HUDEP-2 (cell line): ENCODE measurements at regions not wholly inside any gene's neighbourhood (a gene's known extent, or its start where the extent isn't known, plus 50 kb on each side); places are given as distances from the start of the nearest gene placed in this dataset.

Experiments
- DNase-seq, 76 experiments: peaks; one replicate each; lab custom pipeline; 2025; ENCODE audit not compliant: unreplicated experiment in 76 of 76; lab: John Stamatoyannopoulos, UW

GRCh38 chr1:96367791-96368190 lies 353.8 kb upstream of the PTBP2 start:
- no peak for DNase-seq

- DNase-seq, result no peak
These were observed 350.8 kb upstream of the PTBP2 start for GRCh38 chr1:96370757-96371156.

GRCh38 chr1:96372881-96373280 lies 348.7 kb upstream of the PTBP2 start:
- no peak for DNase-seq

GRCh38 chr1:96374076-96374762 lies 347.4 kb upstream of the PTBP2 start:
- DNase-seq, result no peak

- no peak for DNase-seq
These were observed 344.7 kb upstream of the PTBP2 start for GRCh38 chr1:96376846-96377245.

- DNase-seq, result no peak
These were observed 337.0 kb upstream of the PTBP2 start for GRCh38 chr1:96384611-96385010.

GRCh38 chr1:96387785-96388184 lies 333.8 kb upstream of the PTBP2 start:
- no peak for DNase-seq

GRCh38 chr1:96388421-96389310 lies 332.9 kb upstream of the PTBP2 start:
- DNase-seq, result no peak

GRCh38 chr1:96400089-96400488 lies 321.5 kb upstream of the PTBP2 start:
- no peak for DNase-seq

- no peak for DNase-seq
These were observed 312.5 kb upstream of the PTBP2 start for GRCh38 chr1:96409087-96409486.

GRCh38 chr1:96409689-96410088 lies 311.9 kb upstream of the PTBP2 start:
- no peak for DNase-seq

GRCh38 chr1:96411006-96411405 lies 310.6 kb upstream of the PTBP2 start:
- no peak for DNase-seq

GRCh38 chr1:96414598-96414997 lies 307.0 kb upstream of the PTBP2 start:
- DNase-seq, result no peak

- no peak for DNase-seq
These were observed 305.4 kb upstream of the PTBP2 start for GRCh38 chr1:96416111-96416595.

GRCh38 chr1:96416701-96417444 lies 304.7 kb upstream of the PTBP2 start:
- DNase-seq, result no peak

- no peak for DNase-seq
These were observed 302.6 kb upstream of the PTBP2 start for GRCh38 chr1:96418969-96419368.

- no peak for DNase-seq
These were observed 296.7 kb upstream of the PTBP2 start for GRCh38 chr1:96424877-96425276.

GRCh38 chr1:96425382-96426129 lies 296.0 kb upstream of the PTBP2 start:
- no peak for DNase-seq

- DNase-seq, result no peak
These were observed 294.0 kb upstream of the PTBP2 start for GRCh38 chr1:96427616-96428015.

- no peak for DNase-seq
These were observed 276.3 kb upstream of the PTBP2 start for GRCh38 chr1:96445302-96445701.

GRCh38 chr1:96464066-96464465 lies 257.5 kb upstream of the PTBP2 start:
- no peak for DNase-seq
